GM21786 (cell line): ENCODE measurements at regions not wholly inside any gene's neighbourhood (a gene's known extent, or its start where the extent isn't known, plus 50 kb on each side); places are given as distances from the start of the nearest gene placed in this dataset.

Experiments used
- ATAC-seq: cut with Tn5 transposase; IDR thresholded peaks from one replicate; pipeline ENCODE4 v1.9.1; 2021; ENCODE audit not compliant: unreplicated experiment

GRCh38 chr7:20021831-20022230 is 195.4 kb downstream of the MACC1 start:
- peak; percentile 99 for ATAC-seq

- ATAC-seq: no peak
These were observed 196.1 kb downstream of the MACC1 start for GRCh38 chr7:20021066-20021465.

- no peak for ATAC-seq
These were observed 197.3 kb downstream of the MACC1 start for GRCh38 chr7:20019757-20020432.

GRCh38 chr7:20016669-20017068 is 200.5 kb downstream of the MACC1 start:
- ATAC-seq: no peak

GRCh38 chr7:20013536-20013935 is 203.6 kb downstream of the MACC1 start:
- ATAC-seq: no peak

- no peak for ATAC-seq
These were observed 205.1 kb downstream of the MACC1 start for GRCh38 chr7:20012100-20012499.

GRCh38 chr7:20010877-20011276 is 206.3 kb downstream of the MACC1 start:
- ATAC-seq: no peak

GRCh38 chr7:20007510-20007909 is 209.7 kb downstream of the MACC1 start:
- ATAC-seq: no peak

GRCh38 chr7:20005081-20005480 is 212.1 kb downstream of the MACC1 start:
- ATAC-seq: no peak

GRCh38 chr7:19999681-20000080 is 217.5 kb downstream of the MACC1 start:
- no peak for ATAC-seq

- ATAC-seq: no peak
These were observed 218.5 kb upstream of the TMEM196 start for GRCh38 chr7:19991936-19992335.

GRCh38 chr7:19989906-19990305 is 216.5 kb upstream of the TMEM196 start:
- no peak for ATAC-seq

- no peak for ATAC-seq
These were observed 215.4 kb upstream of the TMEM196 start for GRCh38 chr7:19988860-19989259.

GRCh38 chr7:19984231-19984632 is 210.8 kb upstream of the TMEM196 start:
- no peak for ATAC-seq

GRCh38 chr7:19982841-19983835 is 209.7 kb upstream of the TMEM196 start:
- no peak for ATAC-seq

- no peak for ATAC-seq
These were observed 200.2 kb upstream of the TMEM196 start for GRCh38 chr7:19973581-19973980.

GRCh38 chr7:19972876-19973275 is 199.5 kb upstream of the TMEM196 start:
- no peak for ATAC-seq

- no peak for ATAC-seq
These were observed 198.5 kb upstream of the TMEM196 start for GRCh38 chr7:19971956-19972355.

GRCh38 chr7:19970514-19970913 is 197.1 kb upstream of the TMEM196 start:
- no peak for ATAC-seq

GRCh38 chr7:19969859-19970493 is 196.6 kb upstream of the TMEM196 start:
- ATAC-seq: no peak

- no peak for ATAC-seq
These were observed 190.8 kb upstream of the TMEM196 start for GRCh38 chr7:19964246-19964645.

GRCh38 chr7:19963695-19964094 is 190.3 kb upstream of the TMEM196 start:
- no peak for ATAC-seq
